ENCODE measurements at regions not wholly inside any gene's neighbourhood (a gene's known extent, or its start where the extent isn't known, plus 50 kb on each side); places are given as distances from the start of the nearest gene placed in this dataset.

- DNase-seq (ENCODE audit: low spot score), result no peak
These were observed 194.3 kb downstream of the MYCN start for GRCh38 chr2:16134436-16135165.

DNA sequence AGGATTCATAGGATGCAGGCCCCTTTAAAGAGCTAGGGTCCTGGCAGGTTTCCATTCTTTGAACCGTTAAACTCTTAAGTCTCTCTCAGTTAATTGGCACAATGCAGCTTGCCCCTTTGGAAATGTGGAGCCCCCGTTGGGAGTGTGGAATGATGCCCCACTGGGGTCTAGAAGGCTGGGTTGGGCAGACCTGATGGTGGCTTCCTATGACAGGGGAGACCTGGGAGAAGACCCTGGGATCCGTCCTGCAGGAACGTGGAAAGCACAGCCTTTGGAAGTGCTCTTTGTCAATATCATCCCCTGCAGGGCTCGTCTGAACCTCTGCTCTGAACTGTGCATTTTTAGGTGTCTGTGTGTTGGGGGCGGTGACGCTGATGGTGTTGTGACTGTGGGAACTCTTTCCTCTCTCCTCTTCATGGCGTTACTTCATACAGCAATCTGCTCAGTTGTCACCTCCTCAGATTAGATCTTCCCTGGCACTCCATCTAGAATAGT is 190.6 kb downstream of the MYCN start:
- DNase-seq (ENCODE audit: low spot score), result no peak

GRCh38 chr2:16130541-16130880 is 190.2 kb downstream of the MYCN start:
- DNase-seq (ENCODE audit: low spot score), result no peak

DNA sequence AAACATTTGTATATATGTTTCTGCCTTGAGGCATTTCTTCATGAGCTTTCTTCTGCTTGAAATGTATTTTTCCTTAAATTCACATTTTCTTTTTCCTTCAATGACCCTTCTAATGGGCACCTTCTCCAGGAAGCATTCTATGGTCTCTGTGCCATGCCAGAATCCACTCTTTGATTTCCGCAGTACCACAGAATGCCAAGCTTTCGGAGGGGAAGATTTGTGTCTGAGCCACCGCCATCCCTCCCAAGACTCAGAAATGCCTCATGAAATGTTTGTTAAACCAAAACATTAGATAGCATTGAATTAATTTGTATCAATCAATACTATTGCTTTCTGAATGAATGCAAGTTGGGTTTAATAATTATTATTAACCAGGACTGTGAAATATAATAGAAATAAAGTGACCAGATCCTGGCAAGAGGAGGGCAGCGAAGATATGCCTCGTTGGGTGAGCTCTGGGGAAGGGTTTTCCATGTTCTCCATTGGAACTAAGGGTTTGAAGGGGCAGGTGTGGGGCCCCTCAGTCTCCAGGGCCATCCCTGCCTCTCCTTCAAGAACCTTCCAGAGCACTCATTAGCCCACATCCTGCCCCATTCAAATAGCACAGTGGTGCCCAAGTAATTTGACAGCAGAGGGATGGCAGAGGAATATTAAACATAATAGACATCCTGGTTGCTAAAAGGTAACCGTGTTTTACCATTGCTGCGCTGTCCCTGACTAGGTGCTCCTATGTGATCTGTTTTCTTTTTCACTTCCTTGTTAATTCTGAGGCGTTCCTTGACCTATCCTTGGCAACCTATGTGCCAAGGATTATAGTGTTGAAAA is 189.6 kb downstream of the MYCN start:
- DNase-seq (ENCODE audit: low spot score), result no peak

GRCh38 chr2:16128746-16129610 is 188.6 kb downstream of the MYCN start:
- DNase-seq (ENCODE audit: low spot score), result no peak

DNA sequence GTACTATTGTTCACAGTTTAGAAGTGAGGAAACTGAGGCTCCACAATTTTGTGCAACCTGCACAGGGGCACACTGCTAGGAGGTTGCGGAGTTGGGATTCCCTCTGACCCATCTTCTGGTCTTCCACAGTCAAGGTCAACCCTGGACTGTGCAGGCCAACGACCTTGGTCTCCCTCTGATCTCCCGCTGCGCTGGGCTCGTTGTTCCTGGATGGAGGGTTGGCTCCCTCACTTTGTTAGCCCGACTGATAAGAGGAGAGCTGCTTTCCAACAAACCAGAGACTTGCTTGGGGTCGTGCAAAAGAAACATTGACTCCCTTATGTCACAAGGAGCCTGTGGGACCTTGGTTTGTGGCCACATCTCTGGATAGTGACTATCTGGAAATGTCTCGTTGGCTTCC is 187.6 kb downstream of the MYCN start:
- no peak for DNase-seq (ENCODE audit: low spot score)

DNA sequence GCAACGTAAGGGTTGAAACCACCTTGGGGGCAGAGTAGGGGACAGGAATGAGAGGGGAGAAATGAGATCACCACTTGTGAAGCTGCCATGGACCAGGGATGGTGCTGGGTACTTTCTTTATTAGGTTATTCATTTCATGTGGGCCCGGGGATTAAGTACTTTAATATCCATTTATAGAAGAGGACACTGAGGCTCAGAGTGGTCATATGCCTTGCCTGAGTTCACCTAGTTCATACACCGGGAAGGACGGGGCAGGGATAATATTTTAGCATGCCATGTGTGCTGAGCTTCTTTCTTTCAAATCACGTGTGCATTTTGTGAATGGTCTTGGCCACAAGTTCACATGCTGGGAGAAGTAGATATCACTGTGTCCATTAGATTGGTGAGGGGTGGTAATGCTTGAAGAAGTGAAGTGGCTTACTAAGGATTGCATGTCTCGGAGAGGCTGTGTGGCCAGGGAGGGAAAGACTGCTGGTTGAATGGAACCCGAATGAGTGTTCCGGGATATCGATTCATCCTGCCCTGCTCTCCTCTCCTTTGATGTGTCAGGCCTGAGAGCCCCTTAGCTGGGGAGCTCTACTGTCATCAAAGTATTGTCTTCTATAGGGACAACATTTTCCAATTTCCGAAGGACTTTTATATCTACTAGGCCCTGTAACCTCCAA is 187.1 kb downstream of the MYCN start:
- DNase-seq (ENCODE audit: low spot score), result no peak

GRCh38 chr2:16126517-16127275 is 186.3 kb downstream of the MYCN start:
- DNase-seq (ENCODE audit: low spot score), result no peak

DNA sequence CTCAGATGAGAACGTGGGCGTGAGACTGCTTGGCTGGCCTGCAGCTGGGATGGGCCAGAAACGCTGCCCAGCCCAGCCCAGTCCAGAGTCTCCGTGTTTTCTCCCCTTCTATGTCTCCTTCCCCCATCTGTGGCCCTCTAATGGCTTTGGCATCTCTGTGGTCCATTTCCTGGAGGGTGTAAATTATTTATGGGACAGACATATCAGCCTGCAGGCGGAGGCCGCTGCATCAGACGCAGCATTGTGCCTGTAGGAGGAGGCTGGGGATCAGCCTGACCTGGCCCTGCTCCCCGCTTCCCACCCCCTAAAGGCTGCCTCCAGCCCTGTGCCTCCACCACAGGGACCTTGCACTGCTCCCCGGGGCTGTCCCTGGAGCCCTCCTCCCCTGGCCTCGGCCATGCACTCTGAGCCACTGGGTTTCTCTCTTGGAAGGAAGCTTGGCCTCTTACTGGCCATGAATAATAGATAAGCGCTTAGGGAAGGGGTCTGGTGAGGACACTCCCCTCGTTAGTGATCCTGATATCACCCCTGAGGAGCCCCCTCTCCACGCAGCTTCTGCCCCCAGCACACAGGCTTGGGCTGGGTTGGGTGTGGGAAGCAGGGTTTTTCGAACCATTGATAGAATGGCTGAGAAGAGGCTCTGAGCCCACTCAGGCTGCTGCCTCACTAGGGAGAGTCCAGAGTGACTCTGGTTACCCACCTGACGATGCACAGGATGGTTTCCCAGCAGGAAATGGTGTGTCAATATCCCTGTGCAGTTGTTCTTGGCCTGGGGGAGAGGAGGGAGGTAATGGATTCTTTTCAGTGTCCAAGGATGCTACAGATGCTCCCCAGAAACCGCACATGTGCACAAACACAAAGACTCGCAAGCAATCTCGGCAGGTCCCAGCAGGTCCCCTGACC is 185.5 kb downstream of the MYCN start:
- no peak for DNase-seq (ENCODE audit: low spot score)

DNA sequence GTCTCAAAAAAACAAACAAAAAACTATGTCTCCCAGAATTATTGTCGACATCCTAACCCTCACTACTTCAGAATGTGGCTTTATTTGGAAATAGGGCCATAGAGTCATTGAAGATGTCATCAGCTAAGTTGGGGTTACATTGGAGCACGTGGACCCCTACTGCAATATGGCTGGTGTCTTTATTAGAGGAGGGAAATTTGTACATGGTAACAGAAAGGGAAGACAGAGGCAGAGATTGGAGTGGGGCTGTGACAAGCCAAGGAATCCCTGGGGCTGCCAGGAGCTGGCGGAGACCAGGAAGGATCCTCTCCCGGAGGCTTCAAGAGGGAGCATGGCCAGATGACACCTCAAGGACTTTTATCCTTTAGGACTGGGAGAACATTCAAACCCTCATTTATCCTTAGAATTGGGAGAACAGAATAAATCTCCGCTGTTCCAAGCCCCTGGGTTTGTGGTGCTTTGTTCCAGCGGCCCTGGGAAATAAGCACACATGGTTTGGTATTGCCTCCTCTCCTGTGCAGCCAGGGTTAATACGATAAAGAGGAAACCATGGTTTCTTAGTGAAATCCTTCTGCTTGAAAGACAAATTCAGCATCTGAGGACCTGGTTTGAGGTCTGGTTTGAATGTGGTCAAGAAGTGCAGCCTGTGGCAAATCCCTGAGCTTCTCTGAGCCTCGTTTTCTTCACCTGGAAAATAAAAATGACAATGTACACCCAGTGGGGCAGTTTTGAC is 184.7 kb downstream of the MYCN start:
- no peak for DNase-seq (ENCODE audit: low spot score)

- no peak for DNase-seq (ENCODE audit: low spot score)
These were observed 183.8 kb downstream of the MYCN start for GRCh38 chr2:16123856-16124780.

- DNase-seq (ENCODE audit: low spot score), result no peak
These were observed 183.1 kb downstream of the MYCN start for GRCh38 chr2:16123421-16123820.

GRCh38 chr2:16122556-16122955 is 182.2 kb downstream of the MYCN start:
- DNase-seq (ENCODE audit: low spot score), result no peak

DNA sequence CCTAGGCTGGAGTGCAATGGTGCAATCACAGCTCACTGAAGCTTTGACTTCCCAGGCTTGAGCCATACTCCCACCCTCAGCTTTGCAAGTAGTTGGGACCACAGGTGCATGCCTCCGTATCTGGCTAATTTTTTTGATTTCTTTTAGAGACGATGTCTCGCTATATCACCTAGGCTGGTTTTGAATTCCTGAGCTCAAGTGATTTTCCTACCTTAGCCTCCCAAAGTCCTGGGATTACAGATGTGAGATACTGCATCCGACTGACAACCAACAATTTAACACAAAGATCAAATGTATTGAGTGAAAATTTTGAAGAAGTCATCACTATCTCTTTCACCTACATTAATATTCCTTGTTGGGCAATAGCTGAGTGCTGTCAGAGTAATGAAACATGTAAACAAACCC is 181.6 kb downstream of the MYCN start:
- no peak for DNase-seq (ENCODE audit: low spot score)

- DNase-seq (ENCODE audit: low spot score), result no peak
These were observed 181.1 kb downstream of the MYCN start for GRCh38 chr2:16121231-16121985.

- DNase-seq (ENCODE audit: low spot score), result no peak
These were observed 180.3 kb downstream of the MYCN start for GRCh38 chr2:16120591-16121180.

DNA sequence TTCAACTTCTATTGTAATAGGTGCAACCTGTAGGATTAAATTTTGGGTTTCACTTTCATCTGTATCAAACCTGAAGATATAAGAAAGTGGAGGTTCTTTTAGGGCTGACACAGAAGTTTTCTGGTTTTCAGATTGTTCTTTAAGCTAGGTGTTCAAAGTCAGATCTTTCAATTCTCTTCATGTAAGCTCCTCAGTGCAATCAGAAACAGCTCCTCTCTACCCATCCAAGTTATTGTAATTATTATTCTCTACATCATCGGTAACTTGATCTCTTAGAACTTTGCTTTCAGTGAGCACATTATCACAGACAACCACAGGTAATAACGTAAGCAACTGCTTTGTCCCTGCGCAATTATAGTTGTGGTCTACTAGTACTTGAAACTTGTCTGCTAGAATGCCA is 179.4 kb downstream of the MYCN start:
- no peak for DNase-seq (ENCODE audit: low spot score)
